NCI-H748 (cell line): ENCODE measurements at regions not wholly inside any gene's neighbourhood (a gene's known extent, or its start where the extent isn't known, plus 50 kb on each side); places are given as distances from the start of the nearest gene placed in this dataset.
"Not testable (repeated sequence)": the region's sequence is repeated elsewhere in the genome, so short reads cannot be mapped to it uniquely, and the experiment has no call there.

Experiments used
- DNase-seq: peaks from one replicate; lab custom pipeline; 2025; ENCODE audit not compliant: unreplicated experiment; lab: John Stamatoyannopoulos, UW

DNA sequence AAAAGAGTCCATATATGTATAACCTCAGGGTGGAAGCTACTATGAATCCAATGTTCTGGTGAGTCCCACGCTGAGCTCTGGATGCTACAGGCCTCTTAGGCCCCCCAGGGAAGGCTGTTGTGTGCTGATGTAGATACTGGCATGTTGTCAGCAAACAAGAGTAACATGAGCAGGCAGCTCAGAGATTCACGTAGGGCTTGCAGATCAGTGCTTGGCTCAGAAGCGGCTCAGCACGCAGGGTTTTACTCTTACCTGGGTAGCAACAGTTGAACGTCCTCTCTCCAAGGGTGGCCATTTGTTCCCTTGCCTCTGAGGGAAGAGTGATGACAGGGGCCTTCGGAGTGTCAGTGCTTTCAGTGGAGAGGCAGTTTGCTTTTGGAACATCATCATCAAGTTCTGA, 93.4 kb downstream of the ZFP64 start:
- no peak for DNase-seq

DNA sequence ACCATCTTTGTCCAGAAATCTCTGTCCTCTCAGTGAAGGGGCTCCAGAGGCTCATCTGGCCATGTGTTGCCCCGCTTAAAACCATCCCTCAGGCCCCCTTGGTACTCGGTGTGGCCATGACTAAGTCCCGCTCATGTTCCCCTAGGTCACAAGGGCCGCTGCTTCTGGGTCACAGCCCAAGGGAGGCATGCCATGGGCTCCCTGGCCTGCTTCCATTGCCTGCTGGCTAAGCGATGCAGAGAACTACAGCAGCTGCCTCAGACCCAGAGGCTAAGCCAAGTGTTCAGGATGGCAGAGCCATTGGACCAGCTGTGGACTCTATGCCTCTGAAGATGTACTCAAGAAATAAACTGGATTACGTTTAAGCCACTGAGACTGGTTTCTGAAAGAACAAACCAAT, 95.5 kb downstream of the ZFP64 start:
- DNase-seq, result no peak

DNA sequence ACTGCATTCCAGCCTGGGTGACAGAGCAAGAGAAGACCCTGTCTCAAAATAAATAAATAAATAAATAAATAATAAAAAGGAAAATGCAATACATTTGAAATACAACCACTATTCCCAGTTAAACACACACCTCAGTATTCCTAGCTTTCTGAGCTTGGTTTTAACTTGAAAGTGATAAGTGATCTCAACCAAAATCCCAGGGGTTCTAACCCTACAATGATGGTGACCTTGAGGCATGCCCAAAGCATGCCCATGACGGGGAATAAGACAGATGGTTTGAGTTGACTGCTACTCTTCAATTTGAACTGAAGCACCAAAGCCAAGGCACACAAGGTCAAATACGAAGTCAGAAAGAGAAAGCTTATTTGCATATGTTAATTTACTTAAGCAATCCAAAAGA, 96.9 kb downstream of the ZFP64 start:
- DNase-seq, result no peak

DNA sequence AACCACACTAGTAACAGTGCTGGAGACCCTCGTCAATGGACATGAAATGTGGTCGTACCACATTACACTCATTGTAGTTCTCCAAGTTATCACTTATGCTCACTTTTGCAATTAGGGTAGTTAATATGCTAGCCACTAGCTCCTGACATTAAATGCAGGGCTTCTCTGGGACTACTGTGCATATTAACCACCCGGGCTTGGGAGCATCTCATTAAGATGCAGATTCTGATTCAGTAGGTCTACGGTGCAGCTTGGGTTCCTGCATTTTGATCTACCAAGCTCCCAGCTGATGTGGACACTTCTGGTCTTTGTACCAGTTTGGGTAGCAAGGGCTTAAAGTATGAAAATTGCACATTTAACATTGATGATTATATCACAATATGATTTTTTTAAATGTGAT, 98.0 kb downstream of the ZFP64 start:
- no peak for DNase-seq

DNA sequence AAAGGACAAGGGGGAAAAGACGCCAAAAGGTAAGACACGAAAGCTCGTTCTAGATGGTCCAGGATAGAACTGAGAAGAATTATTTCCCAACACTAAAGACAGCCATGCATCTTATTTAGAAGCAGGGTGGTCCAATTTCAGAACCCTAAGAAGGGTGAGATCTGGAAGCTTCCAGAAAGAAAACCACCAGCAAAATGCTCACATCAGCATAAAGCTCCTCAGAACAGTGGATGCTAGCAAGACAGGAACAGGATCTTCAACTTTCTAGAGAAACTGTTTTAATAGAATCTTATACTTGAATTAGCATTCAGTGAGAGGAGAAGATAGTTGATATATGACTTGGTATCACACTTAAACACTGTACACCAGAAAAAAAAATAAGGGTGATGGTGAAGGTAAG, 101.5 kb downstream of the ZFP64 start:
- no peak for DNase-seq

DNA sequence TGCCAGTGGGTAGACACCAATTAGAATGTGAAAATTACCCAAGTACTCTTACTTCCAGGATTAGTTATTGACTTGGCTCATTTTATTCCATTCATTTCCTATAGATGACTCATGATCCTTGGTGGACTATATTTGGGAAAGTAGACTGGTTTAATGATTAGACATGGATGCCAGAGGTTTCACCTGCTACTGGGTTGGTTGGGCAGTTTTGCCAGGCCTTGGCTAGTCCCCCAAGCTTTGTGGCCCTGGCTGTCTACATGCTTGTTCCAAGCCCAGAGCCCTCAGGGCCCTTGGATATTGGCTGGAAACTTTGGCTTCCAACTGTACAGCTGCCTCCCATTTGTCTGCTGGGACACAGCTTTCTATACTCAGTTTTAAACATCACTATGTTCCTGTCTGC, 104.1 kb downstream of the ZFP64 start:
- no peak for DNase-seq

DNA sequence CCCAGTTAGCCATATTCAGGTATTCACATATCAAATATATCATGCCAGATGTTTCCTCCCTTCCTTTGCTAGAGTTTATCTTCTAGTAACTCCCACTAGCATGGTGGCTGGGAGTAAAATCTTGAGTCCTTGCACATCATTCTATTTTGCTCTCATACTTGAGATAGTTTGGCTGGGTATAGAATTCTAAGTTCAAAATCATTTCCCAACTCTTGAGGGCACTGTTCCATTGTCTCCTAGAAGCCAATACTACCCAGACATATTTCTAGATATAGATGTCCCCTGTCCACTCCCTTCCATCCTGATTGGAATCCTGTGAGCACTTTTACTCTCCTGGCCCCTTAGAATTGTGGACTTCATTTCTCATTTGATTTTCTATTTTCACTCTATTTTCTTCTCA, 104.7 kb downstream of the ZFP64 start:
- DNase-seq, result no peak

DNA sequence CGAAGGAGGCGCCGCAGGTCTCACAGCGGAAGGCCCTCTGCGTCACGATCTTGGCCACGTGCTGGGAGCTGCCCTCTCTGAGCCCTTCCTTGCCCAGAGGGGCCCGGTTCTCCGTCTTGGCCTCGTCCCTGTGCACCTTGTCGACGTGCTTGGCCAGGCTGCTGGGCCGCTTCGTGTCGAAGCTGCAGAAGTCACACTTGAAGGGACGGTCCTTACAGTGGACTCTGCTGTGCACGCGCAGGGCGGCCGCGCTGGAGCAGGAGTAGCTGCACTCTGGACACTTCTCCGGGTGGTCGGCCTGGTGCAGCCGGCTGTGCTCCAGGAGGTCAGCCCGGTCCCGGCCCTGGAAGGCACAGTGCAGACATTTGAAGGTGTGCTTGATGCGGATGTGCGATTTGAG, 106.9 kb downstream of the ZFP64 start:
- no peak for DNase-seq

DNA sequence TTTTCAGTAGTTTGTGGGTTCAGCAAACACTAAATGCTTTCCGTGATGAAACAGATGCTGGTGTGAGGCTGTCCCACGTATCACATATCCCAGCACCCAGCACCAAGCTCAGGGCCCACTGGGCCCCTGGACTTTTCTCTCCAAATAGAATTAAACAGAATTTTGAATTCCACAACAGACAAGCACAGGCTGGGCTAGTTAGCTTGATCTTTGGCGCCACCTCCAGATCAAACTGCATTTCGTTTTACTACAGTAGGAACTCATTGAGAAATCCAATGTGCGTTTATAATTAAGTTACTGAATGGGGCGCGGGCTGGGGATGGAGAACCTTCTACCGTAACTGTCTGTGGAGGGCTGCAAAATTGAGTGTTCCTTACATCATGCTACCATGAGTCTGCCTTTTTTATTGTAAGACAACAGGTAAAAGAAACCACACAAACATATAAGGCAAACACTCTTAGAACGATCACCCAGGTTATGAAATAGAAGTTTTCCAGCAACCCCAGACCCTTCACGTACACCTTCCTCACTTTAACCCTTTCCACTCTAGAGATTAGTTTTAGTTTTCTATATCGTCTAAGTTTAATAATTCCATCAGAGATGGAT, 107.8 kb downstream of the ZFP64 start:
- peak; percentile 60 for DNase-seq

DNA sequence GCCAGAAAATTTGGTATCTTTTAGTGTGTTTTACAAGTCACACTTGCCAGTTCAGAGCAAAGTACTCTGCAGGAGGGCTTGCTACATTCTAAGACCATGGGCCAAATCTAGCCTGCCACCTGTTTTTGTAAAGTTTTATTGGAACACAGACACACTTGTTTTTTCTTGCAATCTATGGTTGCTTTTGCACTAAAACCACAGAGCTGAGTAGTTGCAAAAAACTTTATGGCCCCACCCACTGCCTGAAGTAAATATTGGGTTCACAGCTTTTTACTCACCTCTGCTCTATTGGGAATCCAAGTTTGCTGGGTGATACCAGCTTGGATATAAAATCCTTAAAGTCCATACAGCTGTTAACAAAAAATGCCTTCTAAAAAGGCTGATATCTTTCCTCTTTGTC, 109.0 kb downstream of the ZFP64 start:
- DNase-seq, result no peak

DNA sequence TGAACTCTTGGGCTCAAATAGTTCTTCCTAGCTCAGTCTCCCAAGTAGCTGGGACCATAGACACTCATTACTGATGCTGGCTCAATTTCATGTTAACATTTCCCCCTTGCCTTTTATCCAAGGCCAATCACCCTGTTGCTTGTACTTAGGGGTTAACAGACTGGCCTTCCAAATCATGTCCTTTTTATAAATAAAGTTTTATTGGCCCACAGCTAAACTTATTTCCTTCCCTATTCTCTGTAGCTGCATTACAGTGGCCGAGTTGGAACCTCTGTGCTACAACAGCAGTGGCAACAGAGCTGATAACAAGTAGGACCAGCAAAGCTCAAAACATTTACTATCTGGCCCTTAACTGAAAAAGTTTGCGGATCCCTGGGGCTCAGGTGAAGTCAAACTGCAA, 109.8 kb downstream of the ZFP64 start:
- no peak for DNase-seq

DNA sequence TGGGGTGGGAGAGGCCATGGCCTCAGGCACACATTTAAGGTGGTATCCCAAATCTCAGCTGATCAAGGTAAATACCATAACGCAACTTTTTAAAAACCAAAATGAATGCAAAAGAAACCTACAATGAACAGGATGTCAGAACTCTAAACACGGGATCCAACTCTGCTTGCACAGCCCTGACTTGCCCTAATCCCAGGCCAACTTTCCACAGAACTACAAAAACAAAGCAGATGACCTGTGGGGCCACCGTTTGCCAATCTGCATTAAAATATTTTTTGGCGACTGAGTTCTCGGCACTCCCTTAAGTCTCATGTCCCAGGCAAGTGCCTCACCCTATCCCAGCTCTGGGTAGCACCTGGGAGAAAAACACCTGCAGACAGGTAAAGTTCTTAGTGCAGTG, 110.5 kb downstream of the ZFP64 start:
- no peak for DNase-seq

DNA sequence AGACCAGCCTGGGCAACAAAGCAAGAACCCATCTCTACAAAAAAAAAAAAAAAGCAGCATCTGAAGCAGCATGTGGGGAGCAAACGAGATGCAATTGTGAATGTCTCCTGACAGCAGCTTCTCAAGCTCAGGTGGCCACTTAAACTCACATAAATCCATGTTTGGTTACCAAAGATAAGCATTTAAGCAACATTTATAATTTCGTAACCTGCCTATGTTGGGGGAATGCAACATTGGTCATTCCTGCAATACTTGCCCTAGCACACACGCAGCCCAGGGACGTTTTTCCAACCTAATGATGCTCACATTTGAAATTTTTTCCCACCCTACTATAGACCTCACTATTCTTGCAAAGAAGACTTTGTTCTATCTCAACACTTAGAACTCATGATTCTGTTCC, 113.3 kb downstream of the ZFP64 start:
- DNase-seq, result no peak

DNA sequence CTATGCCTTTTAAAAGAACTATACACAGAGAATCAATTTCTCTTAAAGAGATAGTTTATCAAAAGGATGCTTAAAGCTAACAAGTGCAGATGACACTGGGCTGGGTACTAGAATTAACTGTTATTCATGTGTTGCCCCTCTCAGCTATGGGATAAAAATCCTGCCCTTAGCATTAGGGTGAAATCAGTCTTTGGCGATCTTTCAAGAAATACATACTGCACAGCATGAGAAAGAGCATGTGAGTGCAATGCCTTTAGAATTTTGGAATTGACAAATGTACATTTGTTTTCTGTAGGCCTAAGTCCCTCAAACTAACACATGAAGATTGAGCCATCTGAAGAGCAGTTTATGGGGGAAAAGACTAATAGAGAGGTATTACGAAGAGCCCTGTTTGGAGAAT, 115.4 kb downstream of the ZFP64 start:
- no peak for DNase-seq

DNA sequence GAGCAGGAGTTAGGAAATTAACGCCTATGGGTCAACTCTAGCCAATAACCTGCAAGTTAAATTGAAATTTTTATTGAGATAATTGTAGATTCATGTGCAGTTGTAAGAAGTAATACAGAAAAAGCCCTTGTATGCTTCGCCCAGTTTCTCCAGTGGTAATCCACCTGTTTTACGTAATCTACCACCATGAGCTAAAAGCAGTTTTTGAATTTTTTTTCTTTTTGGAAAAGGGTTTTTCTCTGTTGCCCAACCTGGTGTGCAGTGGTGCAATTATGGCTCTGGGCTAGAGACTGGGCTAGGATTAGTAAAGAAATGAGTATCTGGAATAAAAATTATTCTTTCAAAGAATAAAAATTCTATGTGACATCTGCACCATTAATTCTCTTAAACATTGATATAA, 116.2 kb downstream of the ZFP64 start:
- no peak for DNase-seq

DNA sequence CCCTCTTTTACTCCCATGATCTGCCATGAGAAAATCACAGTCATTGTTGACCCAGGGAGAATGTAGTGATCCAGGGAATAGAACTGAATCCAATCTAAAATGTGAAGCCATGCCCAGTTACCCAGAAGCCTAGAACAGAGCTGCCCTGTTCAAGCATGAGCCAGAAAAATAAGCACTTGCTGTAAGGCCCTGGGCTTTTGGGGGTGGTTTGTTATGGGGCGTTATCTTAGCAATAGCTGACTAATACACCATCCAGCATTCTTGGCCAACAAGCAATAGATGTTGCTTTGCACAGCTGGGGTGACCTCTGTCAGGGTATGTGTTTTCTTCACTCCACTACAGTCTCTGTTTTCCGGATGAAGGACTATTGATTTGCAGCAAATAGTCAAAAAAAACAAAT, 120.4 kb downstream of the ZFP64 start:
- no peak for DNase-seq

DNA sequence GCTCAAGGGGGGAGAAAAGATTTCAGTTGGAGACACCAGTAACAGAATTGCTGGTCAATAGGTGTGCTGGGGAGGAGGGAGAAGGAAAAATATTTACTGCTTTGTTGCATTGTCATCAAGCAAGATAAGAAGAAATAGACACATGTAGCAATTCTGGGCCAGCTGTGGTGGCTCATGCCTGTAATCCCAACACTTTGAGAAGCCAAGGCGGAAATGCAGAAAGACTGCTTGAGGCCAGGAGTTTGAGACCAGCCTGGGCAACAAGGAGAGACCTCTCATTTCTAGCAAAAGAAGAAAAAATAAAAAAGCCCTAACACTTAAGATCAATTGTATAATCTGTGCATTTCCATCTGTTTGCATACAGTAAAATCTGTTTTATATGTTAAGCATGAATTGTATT, 126.6 kb downstream of the ZFP64 start:
- DNase-seq, result no peak

DNA sequence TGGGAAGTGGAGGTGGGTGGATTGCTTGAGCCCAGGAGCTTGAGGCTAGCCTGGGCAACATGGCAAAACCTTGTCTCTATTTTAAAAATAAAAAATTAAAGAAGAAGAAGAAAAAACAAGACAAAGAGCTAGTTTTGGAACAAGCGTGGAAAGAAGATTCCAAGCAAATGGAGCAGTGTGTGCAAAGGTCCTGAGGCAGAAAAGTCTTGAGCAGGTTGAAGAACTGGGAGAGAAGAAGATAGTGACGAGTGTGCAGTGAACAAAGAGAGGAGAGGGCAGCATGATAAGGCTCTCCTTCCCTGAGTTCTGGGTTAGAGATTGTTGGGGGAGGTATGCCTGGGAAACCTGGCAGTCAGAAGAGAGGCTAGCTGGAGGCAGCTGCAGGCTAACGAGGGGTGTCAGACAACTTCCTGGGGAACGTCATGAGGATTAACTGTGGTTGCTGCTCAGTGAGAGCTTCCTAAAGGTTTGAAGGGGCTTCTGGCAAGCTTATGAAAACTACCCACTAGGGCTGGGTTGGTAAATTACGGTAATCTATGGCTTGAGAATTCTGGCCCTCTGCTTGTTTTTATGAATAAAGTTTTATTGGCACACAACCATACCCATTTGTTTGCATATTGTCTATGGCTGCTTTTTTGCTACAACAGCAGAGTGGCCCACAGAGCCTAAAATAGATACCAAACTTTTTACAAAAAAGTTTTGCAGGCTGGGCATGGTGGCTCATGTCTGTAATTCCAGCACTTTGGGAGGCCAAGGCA, 128.9 kb downstream of the ZFP64 start:
- DNase-seq, result no peak

DNA sequence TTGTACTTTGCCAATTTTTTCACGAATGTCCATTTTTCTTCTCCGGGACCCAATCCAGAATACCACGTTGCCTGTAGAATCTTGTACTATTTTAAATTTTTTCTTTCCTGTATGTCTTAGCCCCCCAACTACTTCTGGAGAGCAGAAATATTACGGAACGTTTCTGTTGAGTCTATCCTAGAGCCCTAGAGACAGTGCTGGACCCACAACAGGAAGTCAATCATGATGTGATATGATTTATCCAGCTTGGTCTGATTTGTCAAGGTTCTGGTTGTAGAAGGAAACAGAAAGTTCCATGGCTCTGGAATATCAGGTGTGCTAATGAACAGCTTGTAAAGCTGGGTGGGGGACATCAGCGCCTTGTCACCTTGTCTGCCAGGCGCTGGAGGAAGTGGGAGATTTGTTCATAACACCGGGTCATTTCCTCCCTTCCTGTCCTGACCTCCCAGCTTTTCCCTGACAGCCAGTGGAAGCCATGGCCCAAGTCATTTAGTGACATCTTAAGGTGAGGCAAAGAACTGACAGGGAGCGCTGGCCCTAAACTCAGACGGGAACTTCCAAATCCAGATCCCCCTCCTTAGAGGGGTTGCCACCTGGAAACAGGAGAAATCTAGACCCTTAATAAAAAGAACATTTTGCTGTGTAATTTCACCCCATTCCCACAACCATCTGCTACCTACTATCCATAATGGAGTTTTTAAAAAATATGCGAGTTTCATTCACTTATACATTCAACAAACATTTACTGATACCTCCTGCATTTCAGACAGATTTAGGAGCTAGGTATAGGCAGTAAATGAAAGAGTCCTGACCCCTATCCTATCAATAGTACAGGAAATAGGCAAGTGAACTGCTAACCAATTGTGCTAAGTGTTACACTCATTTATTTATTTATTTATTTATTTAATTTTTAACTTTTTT, 130.5 kb downstream of the ZFP64 start:
- DNase-seq, result no peak

DNA sequence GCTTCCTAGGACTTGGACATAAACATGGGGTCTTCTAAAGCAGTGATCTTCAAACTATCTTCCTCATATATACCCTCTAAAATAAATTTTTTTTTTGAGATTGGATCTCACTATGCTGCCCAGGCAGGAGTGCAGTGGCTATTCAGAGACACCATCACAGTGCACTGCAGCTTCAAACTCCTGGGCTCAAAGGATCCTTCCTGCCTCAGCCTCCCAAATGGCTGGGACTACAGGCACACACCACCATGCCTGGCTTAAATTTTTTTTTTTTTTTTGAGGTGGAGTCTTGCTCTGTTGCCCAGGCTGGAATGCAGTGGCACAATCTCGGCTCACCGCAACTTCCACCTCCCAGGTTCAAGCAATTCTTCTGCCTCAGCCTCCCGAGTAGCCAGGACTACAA, 134.4 kb downstream of the ZFP64 start:
- not testable (repeated sequence) for DNase-seq

DNA sequence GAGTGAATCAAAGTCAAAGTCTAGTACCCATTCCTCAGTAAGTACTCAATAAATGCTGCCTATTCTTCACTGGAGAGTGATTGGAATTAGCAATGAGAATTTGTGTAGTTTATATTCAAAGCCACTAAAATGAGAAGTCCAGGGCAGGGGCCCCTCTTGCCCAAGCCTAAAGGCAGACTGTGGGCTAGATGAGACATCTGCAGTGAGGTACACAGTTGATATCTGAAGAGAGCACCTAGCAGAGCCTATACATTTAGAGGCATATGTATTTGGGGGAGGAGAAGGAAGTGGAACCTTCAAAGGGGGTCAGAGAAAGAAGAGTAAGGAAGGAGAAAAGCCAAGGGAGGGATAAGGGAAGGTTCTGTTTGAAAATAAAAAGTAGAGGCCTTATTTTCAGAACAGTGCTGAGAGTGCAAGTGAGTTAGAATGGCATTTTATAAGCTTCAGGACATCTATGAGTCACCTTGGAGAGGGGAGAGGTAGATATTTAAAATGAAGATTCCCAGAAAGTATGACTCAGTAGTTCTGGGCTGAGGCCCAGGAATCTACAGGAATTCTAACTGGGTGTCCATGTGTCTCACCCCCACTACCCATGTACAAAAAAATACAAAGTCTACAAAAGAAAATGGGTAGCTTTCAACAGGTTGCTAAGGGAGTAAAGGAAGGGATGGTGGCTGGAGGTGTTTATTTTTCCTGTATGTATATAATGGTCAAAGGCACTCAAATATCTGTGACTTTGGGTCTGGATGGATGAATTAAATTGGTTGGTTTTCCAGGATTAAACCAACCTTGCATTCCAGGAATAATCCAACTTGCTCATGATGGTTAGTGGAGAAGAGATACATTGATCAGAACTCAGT, 135.1 kb downstream of the ZFP64 start:
- DNase-seq, result no peak
